GM10266 (cell line): ENCODE measurements at regions not wholly inside any gene's neighbourhood (a gene's known extent, or its start where the extent isn't known, plus 50 kb on each side); places are given as distances from the start of the nearest gene placed in this dataset.

ENCODE experiments used
- DNase-seq: peaks from one replicate; pipeline ENCODE4 v3.0.0; 2012; ENCODE audit errors: extremely low spot score
- TF ChIP-seq, protein P1 (sequence below): IDR thresholded peaks from 2 replicates; pipeline ENCODE4 v1.5.1; 2012; ENCODE audit warnings: mild to moderate bottlenecking, low read depth; ENCODE audit not compliant: control insufficient read depth, insufficient read depth; ENCODE audit errors: missing control alignments

DNA sequence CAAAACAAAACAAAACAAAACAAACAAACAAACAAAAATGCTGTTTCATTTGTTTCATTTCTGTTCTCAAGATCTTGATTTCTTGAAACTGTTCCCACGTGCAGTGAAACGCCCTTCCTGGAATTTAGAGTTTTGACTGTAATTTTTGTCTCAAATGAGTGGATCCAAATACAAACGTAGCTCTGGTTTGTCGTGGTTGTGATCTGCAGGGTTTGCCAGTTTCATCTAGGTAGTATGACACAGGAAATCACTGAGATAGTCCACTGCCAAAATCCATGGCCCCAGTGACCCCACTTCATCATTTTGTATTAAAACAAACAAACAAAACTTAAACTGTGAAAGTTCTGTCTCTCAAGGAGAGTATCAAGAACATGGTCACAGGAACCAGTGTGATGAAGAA, 838.6 kb downstream of the BCL11B start:
- TF ChIP-seq, protein P1, sequence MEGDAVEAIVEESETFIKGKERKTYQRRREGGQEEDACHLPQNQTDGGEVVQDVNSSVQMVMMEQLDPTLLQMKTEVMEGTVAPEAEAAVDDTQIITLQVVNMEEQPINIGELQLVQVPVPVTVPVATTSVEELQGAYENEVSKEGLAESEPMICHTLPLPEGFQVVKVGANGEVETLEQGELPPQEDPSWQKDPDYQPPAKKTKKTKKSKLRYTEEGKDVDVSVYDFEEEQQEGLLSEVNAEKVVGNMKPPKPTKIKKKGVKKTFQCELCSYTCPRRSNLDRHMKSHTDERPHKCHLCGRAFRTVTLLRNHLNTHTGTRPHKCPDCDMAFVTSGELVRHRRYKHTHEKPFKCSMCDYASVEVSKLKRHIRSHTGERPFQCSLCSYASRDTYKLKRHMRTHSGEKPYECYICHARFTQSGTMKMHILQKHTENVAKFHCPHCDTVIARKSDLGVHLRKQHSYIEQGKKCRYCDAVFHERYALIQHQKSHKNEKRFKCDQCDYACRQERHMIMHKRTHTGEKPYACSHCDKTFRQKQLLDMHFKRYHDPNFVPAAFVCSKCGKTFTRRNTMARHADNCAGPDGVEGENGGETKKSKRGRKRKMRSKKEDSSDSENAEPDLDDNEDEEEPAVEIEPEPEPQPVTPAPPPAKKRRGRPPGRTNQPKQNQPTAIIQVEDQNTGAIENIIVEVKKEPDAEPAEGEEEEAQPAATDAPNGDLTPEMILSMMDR: no peak
- no peak for DNase-seq

DNA sequence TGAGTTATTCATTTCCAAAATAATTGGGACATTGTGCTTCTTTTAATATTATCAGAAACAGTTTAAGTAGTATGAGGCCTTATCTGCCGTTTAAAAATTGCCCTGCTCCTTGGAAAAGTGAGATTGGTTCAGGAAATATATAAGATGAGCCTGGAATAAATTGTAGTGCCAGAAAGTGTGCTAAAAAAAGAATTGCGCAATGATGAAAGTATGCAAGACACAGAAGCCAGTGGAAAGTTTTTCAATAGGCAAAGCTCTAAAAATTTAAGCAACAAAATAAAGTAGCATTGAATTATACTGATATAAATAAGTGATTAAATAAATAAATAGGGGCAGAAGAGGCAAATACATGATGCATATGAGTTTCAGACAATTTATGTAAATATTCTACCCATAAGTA, 834.9 kb downstream of the BCL11B start:
- DNase-seq: no peak
- TF ChIP-seq, protein P1: no peak

DNA sequence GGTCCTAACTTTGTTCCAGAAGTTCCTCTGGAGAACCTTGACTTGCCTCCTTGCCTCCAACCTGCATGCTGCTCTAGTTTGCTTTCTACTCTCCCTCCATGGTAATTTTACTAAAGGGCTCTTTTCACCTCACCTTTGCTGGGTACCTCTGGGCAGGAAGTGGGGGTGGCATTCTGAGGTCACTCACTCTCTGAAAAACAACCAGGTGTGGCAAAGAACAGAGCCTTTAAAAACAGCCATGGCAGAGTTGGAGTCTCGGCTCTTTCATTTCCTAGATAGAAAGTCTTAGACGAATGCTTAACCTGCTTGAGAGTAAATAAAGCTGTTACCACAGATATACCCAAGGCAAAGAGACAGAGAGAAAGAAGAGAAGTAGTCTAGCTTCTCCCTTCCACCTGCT, 827.9 kb downstream of the BCL11B start:
- TF ChIP-seq, protein P1: no peak

GRCh38 chr14:98445718-98446117, 826.3 kb downstream of the BCL11B start:
- DNase-seq: no peak
- TF ChIP-seq, protein P1: no peak

More for the DNA sequence above, 827.9 kb downstream of the BCL11B start:
- no peak for DNase-seq

GRCh38 chr14:98446508-98446907, 825.5 kb downstream of the BCL11B start:
- DNase-seq: no peak
- TF ChIP-seq, protein P1: no peak

GRCh38 chr14:98456231-98456630, 815.8 kb downstream of the BCL11B start:
- DNase-seq: no peak
- TF ChIP-seq, protein P1: no peak

- DNase-seq: no peak
- TF ChIP-seq, protein P1: no peak
Observed at GRCh38 chr14:98458702-98459101, 813.3 kb downstream of the BCL11B start.

DNA sequence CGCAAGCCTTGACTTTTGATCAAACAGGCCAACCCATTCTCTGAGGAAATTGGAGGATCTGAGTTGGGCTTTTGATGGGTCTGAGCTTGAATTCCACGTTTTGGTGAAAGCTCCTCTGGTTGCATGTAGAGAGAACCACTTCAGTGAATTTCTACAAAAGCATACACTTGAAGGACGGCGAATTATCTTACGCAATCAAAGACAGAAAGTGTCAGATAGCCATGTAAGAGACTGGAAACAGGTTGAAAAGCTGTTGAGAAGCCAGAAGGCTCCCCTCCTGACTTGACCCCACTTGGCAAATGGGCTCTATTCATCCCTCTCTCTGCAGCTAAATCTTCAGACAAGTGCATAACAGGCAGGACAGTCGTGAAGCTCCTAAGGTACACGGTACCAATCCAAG, 809.1 kb downstream of the BCL11B start:
- TF ChIP-seq, protein P1: no peak
- no peak for DNase-seq
